IPS-18a (cell line): ENCODE measurements at regions not wholly inside any gene's neighbourhood (a gene's known extent, or its start where the extent isn't known, plus 50 kb on each side); places are given as distances from the start of the nearest gene placed in this dataset.

ENCODE experiments used
- H3K27ac ChIP-seq: one replicate; pipeline ENCODE4 v1.5.1; 2013; ENCODE audit warnings: low read length
- H3K27me3 ChIP-seq: one replicate; pipeline ENCODE4 v1.6.1; 2013; ENCODE audit warnings: mild to moderate bottlenecking, low read length; ENCODE audit not compliant: control insufficient read depth, insufficient read depth
- H3K36me3 ChIP-seq: one replicate; pipeline ENCODE4 v1.6.1; 2013; ENCODE audit warnings: low read depth, low read length; ENCODE audit not compliant: control insufficient read depth
- H3K4me1 ChIP-seq: one replicate; pipeline ENCODE4 v1.6.1; 2013; ENCODE audit warnings: low read depth, low read length; ENCODE audit not compliant: control insufficient read depth
- H3K4me3 ChIP-seq: one replicate; pipeline ENCODE4 v1.5.1; 2013; ENCODE audit warnings: low read length
- H3K9ac ChIP-seq: one replicate; pipeline ENCODE4 v1.6.1; 2013; ENCODE audit warnings: mild to moderate bottlenecking, low read length, moderate library complexity
- H3K9me3 ChIP-seq: one replicate; pipeline ENCODE4 v1.6.1; 2013; ENCODE audit warnings: low read depth, low read length; ENCODE audit not compliant: control insufficient read depth

GRCh38 chr12:105948331-105948730 is 190.4 kb downstream of the NUAK1 start:
- Histone ChIP-seq H3K4me1 (no peaks in the 10 kb centered on the region), H3K4me3 (no peak overlapping the region), H3K9me3 (no peaks in the 10 kb centered on the region), H3K27ac (no peak overlapping the region), H3K36me3 (no peaks in the 10 kb centered on the region), H3K27me3 (no peaks in the 10 kb centered on the region), H3K9ac (no peak overlapping the region)

GRCh38 chr12:105949391-105949790 is 189.4 kb downstream of the NUAK1 start:
- Histone ChIP-seq H3K27ac (no peak overlapping the region), H3K9ac (no peak overlapping the region), H3K9me3 (no peaks in the 10 kb centered on the region), H3K4me3 (no peak overlapping the region), H3K27me3 (no peaks in the 10 kb centered on the region), H3K36me3 (no peaks in the 10 kb centered on the region), H3K4me1 (no peaks in the 10 kb centered on the region)

GRCh38 chr12:105951732-105952131 is 187.0 kb downstream of the NUAK1 start:
- H3K27me3 ChIP-seq, result no peaks in the 10 kb centered on the region
- H3K27ac ChIP-seq, result no peak overlapping the region
- H3K9ac ChIP-seq, result no peak overlapping the region
- H3K36me3 ChIP-seq, result no peaks in the 10 kb centered on the region
- no peaks in the 10 kb centered on the region for H3K4me1 ChIP-seq
- no peak overlapping the region for H3K4me3 ChIP-seq
- no peaks in the 10 kb centered on the region for H3K9me3 ChIP-seq

- Histone ChIP-seq H3K27me3 (no peaks in the 10 kb centered on the region), H3K9me3 (no peaks in the 10 kb centered on the region), H3K4me3 (no peak overlapping the region), H3K9ac (no peak overlapping the region), H3K27ac (no peak overlapping the region), H3K4me1 (no peaks in the 10 kb centered on the region), H3K36me3 (no peaks in the 10 kb centered on the region)
Observed at GRCh38 chr12:105954951-105955931, 183.5 kb downstream of the NUAK1 start.

GRCh38 chr12:105955976-105956375 is 182.8 kb downstream of the NUAK1 start:
- Histone ChIP-seq H3K4me1 (no peaks in the 10 kb centered on the region), H3K27ac (no peak overlapping the region), H3K36me3 (no peaks in the 10 kb centered on the region), H3K9me3 (no peaks in the 10 kb centered on the region), H3K4me3 (no peak overlapping the region), H3K27me3 (no peaks in the 10 kb centered on the region), H3K9ac (no peak overlapping the region)

- H3K36me3 ChIP-seq, result no peaks in the 10 kb centered on the region
- H3K27me3 ChIP-seq, result no peaks in the 10 kb centered on the region
- H3K4me1 ChIP-seq, result no peaks in the 10 kb centered on the region
- no peak overlapping the region for H3K4me3 ChIP-seq
- no peak overlapping the region for H3K27ac ChIP-seq
- H3K9ac ChIP-seq, result no peak overlapping the region
- no peaks in the 10 kb centered on the region for H3K9me3 ChIP-seq
Observed at GRCh38 chr12:105956662-105957457, 181.9 kb downstream of the NUAK1 start.

GRCh38 chr12:105960319-105961083 is 178.3 kb downstream of the NUAK1 start:
- no peak overlapping the region for H3K27ac ChIP-seq
- H3K4me1 ChIP-seq, result no peaks in the 10 kb centered on the region
- no peak overlapping the region for H3K4me3 ChIP-seq
- H3K36me3 ChIP-seq, result no peaks in the 10 kb centered on the region
- no peaks in the 10 kb centered on the region for H3K9me3 ChIP-seq
- no peaks in the 10 kb centered on the region for H3K27me3 ChIP-seq
- no peak overlapping the region for H3K9ac ChIP-seq

- Histone ChIP-seq H3K4me1 (no peaks in the 10 kb centered on the region), H3K9ac (no peak overlapping the region), H3K9me3 (no peaks in the 10 kb centered on the region), H3K27me3 (no peaks in the 10 kb centered on the region), H3K4me3 (no peak overlapping the region), H3K36me3 (no peaks in the 10 kb centered on the region), H3K27ac (no peak overlapping the region)
Observed at GRCh38 chr12:105961821-105962671, 176.7 kb downstream of the NUAK1 start.

- Histone ChIP-seq H3K27me3 (no peaks in the 10 kb centered on the region), H3K9ac (no peak overlapping the region), H3K4me1 (no peaks in the 10 kb centered on the region), H3K9me3 (no peaks in the 10 kb centered on the region), H3K27ac (no peak overlapping the region), H3K4me3 (no peak overlapping the region), H3K36me3 (no peaks in the 10 kb centered on the region)
Observed at GRCh38 chr12:105967038-105967776, 171.5 kb downstream of the NUAK1 start.

- no peaks in the 10 kb centered on the region for H3K36me3 ChIP-seq
- no peak overlapping the region for H3K9ac ChIP-seq
- H3K4me3 ChIP-seq, result no peak overlapping the region
- H3K9me3 ChIP-seq, result no peaks in the 10 kb centered on the region
- no peaks in the 10 kb centered on the region for H3K4me1 ChIP-seq
- no peak overlapping the region for H3K27ac ChIP-seq
- no peaks in the 10 kb centered on the region for H3K27me3 ChIP-seq
Observed at GRCh38 chr12:105968025-105968424, 170.7 kb downstream of the NUAK1 start.
